Mesodermal cell (in vitro differentiated cells): ENCODE measurements at regions not wholly inside any gene's neighbourhood (a gene's known extent, or its start where the extent isn't known, plus 50 kb on each side); places are given as distances from the start of the nearest gene placed in this dataset.

Source experiments
- H3K27ac ChIP-seq: 2 replicates; pipeline ENCODE4 v1.7.0; 2013; ENCODE audit warnings: mild to moderate bottlenecking, low read depth, low read length, moderate library complexity; ENCODE audit not compliant: severe bottlenecking
- H3K36me3 ChIP-seq: 2 replicates; pipeline ENCODE4 v1.7.1; 2013; ENCODE audit warnings: mild to moderate bottlenecking, low read length, moderate library complexity; ENCODE audit not compliant: control insufficient read depth, insufficient read depth
- H3K4me1 ChIP-seq: one replicate; pipeline ENCODE4 v1.7.1; 2013; ENCODE audit warnings: mild to moderate bottlenecking, low read length; ENCODE audit not compliant: insufficient read depth, control insufficient read depth, poor library complexity, severe bottlenecking
- H3K4me3 ChIP-seq: 2 replicates; pipeline ENCODE4 v1.7.0; 2013; ENCODE audit warnings: low read length, control low read depth, mild to moderate bottlenecking; ENCODE audit not compliant: insufficient read depth, poor library complexity, severe bottlenecking; ENCODE audit errors: extremely low read depth
- H3K9me3 ChIP-seq: 2 replicates; pipeline ENCODE4 v1.7.1; 2013; ENCODE audit warnings: mild to moderate bottlenecking, low read length, moderate library complexity; ENCODE audit not compliant: control insufficient read depth
- WGBS, 2 experiments: methylation state at CpG; one replicate each; pipeline ENCODE4 v1.1.5; 2013; ENCODE audit warnings: missing lambda C conversion rate in 2 of 2; ENCODE audit not compliant: insufficient coverage in 2 of 2; 5-methylcytosine and 5-hydroxymethylcytosine counted together

- no peaks in the 10 kb centered on the region for H3K36me3 ChIP-seq
- H3K4me1 ChIP-seq = no peaks in the 10 kb centered on the region
- no peaks in the 10 kb centered on the region for H3K9me3 ChIP-seq
- no peak overlapping the region for H3K27ac ChIP-seq
- H3K4me3 ChIP-seq = no peak overlapping the region
Measured at GRCh38 chr4:22978656-22979055, 285.9 kb downstream of the GBA3 start.

- Histone ChIP-seq H3K4me1 (no peaks in the 10 kb centered on the region), H3K4me3 (no peak overlapping the region), H3K27ac (no peak overlapping the region), H3K9me3 (no peaks in the 10 kb centered on the region), H3K36me3 (no peaks in the 10 kb centered on the region)
- 64 to 89% methylated on average over 1 of the region's 1 CpG for WGBS, 2 experiments
Measured at GRCh38 chr4:22970665-22971064, 277.9 kb downstream of the GBA3 start.

DNA sequence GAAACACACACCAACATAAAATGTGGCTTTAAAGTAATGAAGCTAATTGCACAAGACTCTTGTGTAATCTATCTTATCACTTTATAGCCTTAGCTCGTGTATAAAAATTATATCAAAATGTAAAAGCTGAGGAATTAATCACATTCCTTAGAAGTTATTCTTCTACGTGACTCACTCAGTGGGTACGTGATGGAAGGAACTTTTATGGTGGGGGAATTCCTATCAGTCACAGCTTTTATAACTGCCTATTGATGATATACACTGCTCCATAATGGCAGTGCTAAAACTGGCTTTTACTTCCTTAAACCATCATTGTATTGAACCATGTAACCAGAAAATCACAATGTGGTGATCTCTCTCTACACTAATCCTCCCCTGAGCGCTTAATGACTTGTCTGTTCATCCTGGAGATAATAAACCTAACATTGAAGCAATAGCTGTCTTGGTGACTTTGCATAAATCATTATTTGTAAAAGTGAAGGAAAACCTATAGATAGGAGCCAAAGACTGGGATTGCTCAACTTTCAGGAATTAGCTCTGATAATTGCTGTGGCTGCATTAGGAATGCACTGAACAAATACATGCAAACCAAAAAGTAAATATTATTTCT is 276.7 kb downstream of the GBA3 start:
- H3K9me3 ChIP-seq = no peaks in the 10 kb centered on the region
- no peaks in the 10 kb centered on the region for H3K36me3 ChIP-seq
- H3K4me3 ChIP-seq = no peak overlapping the region
- 100% methylated on average over 1 of the region's 4 CpGs; no CpG with 5 or more reads in 1 of the 2 experiments for WGBS, 2 experiments
- H3K27ac ChIP-seq = no peak overlapping the region
- no peaks in the 10 kb centered on the region for H3K4me1 ChIP-seq

GRCh38 chr4:22962295-22962694 is 269.6 kb downstream of the GBA3 start:
- 83% methylated on average over 1 of the region's 4 CpGs; no CpG with 5 or more reads in 1 of the 2 experiments for WGBS, 2 experiments
- Histone ChIP-seq H3K36me3 (no peaks in the 10 kb centered on the region), H3K9me3 (no peaks in the 10 kb centered on the region), H3K27ac (no peak overlapping the region), H3K4me1 (no peaks in the 10 kb centered on the region), H3K4me3 (no peak overlapping the region)

- H3K4me3 ChIP-seq = no peak overlapping the region
- H3K4me1 ChIP-seq = no peaks in the 10 kb centered on the region
- no peak overlapping the region for H3K27ac ChIP-seq
- no peaks in the 10 kb centered on the region for H3K9me3 ChIP-seq
- WGBS, 2 experiments = 93 to 100% methylated on average over 1 to 2 of the region's 3 CpGs
- H3K36me3 ChIP-seq = no peaks in the 10 kb centered on the region
Measured at GRCh38 chr4:22959483-22959882, 266.7 kb downstream of the GBA3 start.

DNA sequence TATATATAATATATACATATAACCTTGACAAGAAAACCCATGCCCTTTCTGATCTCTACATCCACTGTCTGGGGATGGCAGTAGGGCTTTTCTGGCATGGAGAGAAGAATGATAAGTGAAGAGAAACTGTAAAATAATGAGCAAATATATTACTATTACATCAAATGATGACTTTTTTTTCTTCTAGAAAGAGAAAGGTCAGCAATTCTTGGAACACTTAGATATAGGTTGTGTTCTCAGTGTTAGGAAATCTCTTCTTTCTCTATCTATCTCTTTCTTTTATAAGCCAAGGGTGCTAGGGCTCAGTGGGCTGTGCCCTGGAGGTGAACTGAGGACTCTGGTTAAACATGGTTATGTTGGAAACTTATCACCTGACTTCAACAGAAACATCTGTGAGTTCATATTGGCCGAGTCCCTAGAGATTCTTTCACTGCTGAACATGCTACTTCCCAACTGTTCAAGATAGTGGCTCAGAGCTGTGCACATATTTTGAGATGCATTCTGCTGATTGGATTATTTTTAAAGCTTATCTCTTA is 265.1 kb downstream of the GBA3 start:
- Histone ChIP-seq H3K4me1 (no peaks in the 10 kb centered on the region), H3K4me3 (no peak overlapping the region), H3K27ac (no peak overlapping the region), H3K9me3 (no peaks in the 10 kb centered on the region), H3K36me3 (no peaks in the 10 kb centered on the region)
- 80% methylated on average over 1 of the region's 1 CpG; no CpG with 5 or more reads in 1 of the 2 experiments for WGBS, 2 experiments

GRCh38 chr4:22949161-22949855 is 256.6 kb downstream of the GBA3 start:
- no peaks in the 10 kb centered on the region for H3K4me1 ChIP-seq
- H3K27ac ChIP-seq = no peak overlapping the region
- no peak overlapping the region for H3K4me3 ChIP-seq
- no peaks in the 10 kb centered on the region for H3K9me3 ChIP-seq
- 83 to 100% methylated on average over 1 of the region's 6 CpGs for WGBS, 2 experiments
- no peaks in the 10 kb centered on the region for H3K36me3 ChIP-seq

- H3K4me1 ChIP-seq = no peaks in the 10 kb centered on the region
- WGBS, 2 experiments = 96 to 100% methylated on average over 2 to 3 of the region's 5 CpGs
- no peaks in the 10 kb centered on the region for H3K9me3 ChIP-seq
- H3K4me3 ChIP-seq = no peak overlapping the region
- no peaks in the 10 kb centered on the region for H3K36me3 ChIP-seq
- H3K27ac ChIP-seq = no peak overlapping the region
Measured at GRCh38 chr4:22947851-22948250, 255.1 kb downstream of the GBA3 start.

GRCh38 chr4:22942920-22943559 is 250.3 kb downstream of the GBA3 start:
- Histone ChIP-seq H3K9me3 (no peaks in the 10 kb centered on the region), H3K27ac (no peak overlapping the region), H3K4me1 (no peaks in the 10 kb centered on the region), H3K36me3 (no peaks in the 10 kb centered on the region), H3K4me3 (no peak overlapping the region)
- WGBS, 2 experiments = 77 to 80% methylated on average over 1 to 3 of the region's 6 CpGs

- H3K27ac ChIP-seq = no peak overlapping the region
- no peaks in the 10 kb centered on the region for H3K4me1 ChIP-seq
- WGBS, 2 experiments = 82 to 95% methylated on average over 3 to 4 of the region's 5 CpGs
Measured at GRCh38 chr4:22941688-22942375, 249.1 kb downstream of the GBA3 start.

More at GRCh38 chr4:22941688-22942375, 249.1 kb downstream of the GBA3 start:
- H3K36me3 ChIP-seq = no peaks in the 10 kb centered on the region
- no peaks in the 10 kb centered on the region for H3K9me3 ChIP-seq
- H3K4me3 ChIP-seq = no peak overlapping the region
